GM23248 (cell line): ENCODE measurements at regions not wholly inside any gene's neighbourhood (a gene's known extent, or its start where the extent isn't known, plus 50 kb on each side); places are given as distances from the start of the nearest gene placed in this dataset.

Source experiments
- DNase-seq: peaks from one replicate; pipeline ENCODE4 v3.0.0-alpha.2; 2015
- H2AFZ ChIP-seq: fragments of 200-600 bp; sonication (generic); 2 replicates; pipeline ENCODE4 v1.6.1; 2016; ENCODE audit warnings: antibody characterized with exemption
- H3F3A ChIP-seq: fragments of 200-600 bp; sonication (generic); 2 replicates; pipeline ENCODE4 v1.6.1; 2016; ENCODE audit warnings: mild to moderate bottlenecking, antibody characterized with exemption, mixed run types; ENCODE audit not compliant: insufficient read depth
- H3K27ac ChIP-seq: fragments of 200-600 bp; sonication (generic); 2 replicates; pipeline ENCODE4 v1.5.1; 2016; ENCODE audit warnings: mild to moderate bottlenecking
- H3K27me3 ChIP-seq: fragments of 200-600 bp; sonication (generic); replicated peaks from 2 replicates; pipeline ENCODE4 v1.6.1; 2016; ENCODE audit warnings: mild to moderate bottlenecking; ENCODE audit not compliant: insufficient read depth
- H3K36me3 ChIP-seq: fragments of 200-600 bp; sonication (generic); 2 replicates; pipeline ENCODE4 v1.6.1; 2016; ENCODE audit warnings: low read depth, mild to moderate bottlenecking
- H3K4me1 ChIP-seq: fragments of 200-600 bp; sonication (generic); 2 replicates; pipeline ENCODE4 v1.6.1; 2016; ENCODE audit warnings: mild to moderate bottlenecking; ENCODE audit not compliant: insufficient read depth
- H3K4me2 ChIP-seq: fragments of 200-600 bp; sonication (generic); one replicate; pipeline ENCODE4 v1.6.1; 2016; ENCODE audit warnings: mild to moderate bottlenecking; ENCODE audit not compliant: unreplicated experiment
- H3K4me3 ChIP-seq: fragments of 200-600 bp; sonication (generic); 2 replicates; pipeline ENCODE4 v1.5.1; 2016; ENCODE audit warnings: mild to moderate bottlenecking
- H3K79me2 ChIP-seq: fragments of 200-600 bp; sonication (generic); 2 replicates; pipeline ENCODE4 v1.6.1; 2016; ENCODE audit warnings: mild to moderate bottlenecking; ENCODE audit not compliant: insufficient read depth
- H3K9ac ChIP-seq: fragments of 200-600 bp; sonication (generic); 2 replicates; pipeline ENCODE4 v1.6.1; 2016; ENCODE audit warnings: mild to moderate bottlenecking
- H3K9me2 ChIP-seq: fragments of 200-600 bp; sonication (generic); 2 replicates; pipeline ENCODE4 v1.6.1; 2016; ENCODE audit warnings: mixed run types, mild to moderate bottlenecking, moderate library complexity; ENCODE audit not compliant: insufficient read depth
- H3K9me3 ChIP-seq: fragments of 200-600 bp; sonication (generic); one replicate; pipeline ENCODE4 v1.6.1; 2017; ENCODE audit warnings: low read depth
- H4K20me1 ChIP-seq: fragments of 200-600 bp; sonication (generic); 2 replicates; pipeline ENCODE4 v1.6.0; 2016; ENCODE audit not compliant: insufficient read depth
- EZH2 ChIP-seq: fragments of 200-600 bp; sonication (generic); IDR thresholded peaks from 2 replicates; pipeline ENCODE4 v1.6.1; 2018; ENCODE audit warnings: antibody characterized with exemption, mild to moderate bottlenecking; ENCODE audit not compliant: insufficient read depth, poor library complexity, severe bottlenecking
- EZH2phosphoT487 ChIP-seq: fragments of 200-600 bp; sonication (generic); IDR thresholded peaks from 2 replicates; pipeline ENCODE4 v1.6.1; 2018; ENCODE audit warnings: antibody characterized with exemption, moderate library complexity, mild to moderate bottlenecking, low read depth; ENCODE audit not compliant: insufficient read depth
- WGBS, 2 experiments: methylation state at CpG; one replicate each; pipeline ENCODE4 v1.1.6; 2015 to 2017; ENCODE audit warnings: low lambda C conversion rate in 2 of 2, low coverage in 1 of 2; ENCODE audit errors: missing lambda C conversion rate in 2 of 2; 5-methylcytosine and 5-hydroxymethylcytosine counted together
- in situ Hi-C: fragments of 300-500 bp; cut with MboI; formaldehyde crosslinking; loops from 2 replicates; pipeline ENCODE4 v1.15.0; 2020

GRCh38 chr3:43155464-43156121, 49.7 kb upstream of the POMGNT2 start:
- TF ChIP-seq EZH2 (no peak), EZH2phosphoT487 (no peak)
- H3K27me3 ChIP-seq, result no peaks in the 10 kb centered on the region
- no peaks in the 10 kb centered on the region for H3K79me2 ChIP-seq
- no peaks in the 10 kb centered on the region for H4K20me1 ChIP-seq
- H3K9me3 ChIP-seq, result no peaks in the 10 kb centered on the region
- H3K9ac ChIP-seq, result no peak overlapping the region
- in situ Hi-C loops, result no loop called here
- peak overlapping the region; percentile 28; the same call in 1 of the 2 replicates for H2AFZ ChIP-seq
- H3K27ac ChIP-seq, result no peak overlapping the region
- DNase-seq, result peak; percentile 96
- H3K36me3 ChIP-seq, result no peaks in the 10 kb centered on the region
- no peak overlapping the region for H3K4me3 ChIP-seq
- no peaks in the 10 kb centered on the region for H3K9me2 ChIP-seq
- 20 to 22% methylated on average over 11 of the region's 11 CpGs for WGBS, 2 experiments
- H3K4me1 ChIP-seq, result peaks cover 10% of the 10 kb centered on the region; the same call in 1 of the 2 replicates
- no peak overlapping the region for H3K4me2 ChIP-seq
- H3F3A ChIP-seq, result no peaks in the 10 kb centered on the region
